AG20443 (cell line): ENCODE measurements at regions not wholly inside any gene's neighbourhood (a gene's known extent, or its start where the extent isn't known, plus 50 kb on each side); places are given as distances from the start of the nearest gene placed in this dataset.

Experiments used
- DNase-seq: peaks from one replicate; pipeline ENCODE4 v3.0.0; 2012; ENCODE audit warnings: low spot score, mixed read lengths

DNA sequence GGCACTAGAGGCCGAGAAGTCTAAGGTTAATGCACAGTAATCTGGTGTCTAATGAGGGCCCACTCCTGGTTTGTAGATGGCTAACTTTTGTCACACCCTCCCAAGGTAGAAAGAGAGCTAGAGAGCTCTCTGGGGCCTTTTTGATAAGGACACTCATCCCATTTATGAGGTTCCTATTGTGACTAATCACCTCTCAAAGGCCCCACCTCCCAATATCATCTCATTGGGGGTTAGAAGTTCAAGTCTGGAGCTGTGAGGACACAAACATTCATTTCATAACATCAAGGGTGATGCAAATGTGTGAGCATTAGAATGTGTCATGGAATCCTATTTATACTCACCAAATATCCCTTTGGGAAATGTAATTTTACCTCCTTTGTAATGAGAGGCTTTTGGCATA, 79.2 kb upstream of the SLC10A2 start:
- no peak for DNase-seq

- DNase-seq = no peak
Measured at GRCh38 chr13:103143432-103143831, 77.2 kb upstream of the SLC10A2 start.

DNA sequence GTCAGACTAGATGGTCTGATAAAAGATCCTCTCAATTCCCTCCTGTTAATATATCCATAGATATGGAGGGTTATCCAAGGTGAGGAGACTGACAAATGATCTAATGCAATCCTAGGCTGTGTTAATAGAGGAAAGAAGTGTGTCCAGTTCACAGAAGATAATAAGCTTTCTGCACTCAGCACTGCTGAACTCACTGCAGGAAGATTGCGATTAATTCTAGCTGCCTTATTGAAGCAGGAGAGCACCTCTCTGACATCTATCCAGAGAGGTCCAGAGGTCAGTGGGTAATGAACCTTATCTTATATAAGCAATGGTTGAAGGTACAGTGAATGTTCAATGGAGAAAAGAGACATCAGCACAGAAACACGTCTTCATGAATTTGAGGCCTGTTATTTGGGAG, 75.9 kb upstream of the SLC10A2 start:
- DNase-seq = no peak

DNA sequence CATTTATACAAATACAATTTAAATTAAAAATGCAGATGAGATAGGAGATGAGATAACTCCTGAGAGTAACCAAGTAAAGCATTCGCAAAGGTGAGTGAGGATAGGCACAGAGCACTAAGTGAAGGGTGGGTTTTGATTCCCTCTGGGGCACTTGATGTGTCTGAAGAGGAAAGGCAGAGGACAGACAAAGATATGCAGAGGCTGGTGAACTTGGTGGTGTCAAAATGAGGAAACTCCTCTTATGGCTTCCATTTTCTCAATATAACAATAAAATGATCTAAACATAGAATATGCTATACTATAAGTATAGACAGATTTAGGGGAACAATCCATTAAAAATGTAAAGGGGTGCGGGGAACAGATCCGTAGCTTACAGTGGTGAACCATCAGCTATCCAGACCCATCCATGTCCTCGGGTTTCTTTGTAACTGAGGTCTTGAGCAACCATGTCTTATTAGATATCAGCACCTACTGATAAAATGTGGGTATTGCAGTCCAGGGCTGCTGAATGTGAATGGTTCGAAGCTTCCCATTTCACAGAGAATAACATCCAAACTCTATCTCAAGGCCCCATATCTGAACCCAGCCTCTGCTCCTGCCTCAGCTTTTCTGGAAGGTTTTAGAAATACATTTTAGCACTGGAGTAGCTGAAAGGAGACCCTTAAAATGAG, 73.9 kb upstream of the SLC10A2 start:
- DNase-seq = peak; percentile 13

DNA sequence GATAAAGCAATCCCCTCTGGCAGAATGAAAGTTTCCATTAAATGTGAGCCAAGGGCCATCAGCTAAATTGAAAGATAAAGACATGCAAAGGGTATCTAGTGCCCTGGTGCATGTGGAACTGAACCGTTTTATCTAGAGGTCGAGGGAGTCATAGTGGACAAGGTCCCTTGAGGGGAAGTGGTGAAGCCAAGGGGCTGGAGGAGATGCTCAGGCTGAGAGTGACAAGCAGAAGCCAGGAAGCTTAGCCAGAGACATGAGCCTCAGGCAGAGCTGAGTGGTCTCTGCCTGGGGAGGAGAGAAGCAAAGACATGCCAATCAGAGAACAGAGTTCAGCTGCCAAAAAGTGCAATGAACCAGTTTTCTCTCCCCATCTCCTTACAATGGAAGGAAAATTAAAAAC, 68.1 kb upstream of the SLC10A2 start:
- no peak for DNase-seq

GRCh38 chr13:103133556-103133955, 67.3 kb upstream of the SLC10A2 start:
- no peak for DNase-seq

GRCh38 chr13:103130681-103131210, 64.5 kb upstream of the SLC10A2 start:
- DNase-seq = no peak

DNA sequence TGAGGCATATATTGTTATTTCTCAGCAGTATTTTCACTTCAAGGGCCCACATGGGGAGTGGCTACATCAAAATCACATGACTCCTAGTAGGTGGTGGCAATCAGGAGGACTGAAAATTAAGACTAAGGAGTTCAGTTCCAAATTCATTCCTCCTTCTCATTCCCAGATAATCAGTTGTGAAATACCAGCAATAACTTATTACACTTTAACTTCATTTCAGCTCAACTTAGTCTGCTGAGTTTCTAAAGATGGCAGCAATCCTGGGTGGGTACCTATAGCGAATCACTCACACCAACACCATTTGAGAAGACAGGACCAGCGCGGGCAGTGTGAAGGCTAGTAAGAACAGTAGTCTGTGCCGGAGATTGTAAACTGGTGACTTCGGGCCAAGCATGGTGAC, 63.9 kb upstream of the SLC10A2 start:
- DNase-seq = no peak
